Smooth muscle cell (in vitro differentiated cells): ENCODE measurements at regions not wholly inside any gene's neighbourhood (a gene's known extent, or its start where the extent isn't known, plus 50 kb on each side); places are given as distances from the start of the nearest gene placed in this dataset.

ENCODE experiments used
- DNase-seq: peaks from one replicate; lab custom pipeline; 2025; ENCODE audit not compliant: unreplicated experiment; lab: John Stamatoyannopoulos, UW
- H2AFZ ChIP-seq: fragments of 200-600 bp; sonication (generic); 2 replicates; pipeline ENCODE4 v1.6.0; 2016; ENCODE audit warnings: antibody characterized with exemption, low read depth, mild to moderate bottlenecking
- H3F3A ChIP-seq: fragments of 200-600 bp; sonication (generic); 2 replicates; pipeline ENCODE4 v1.6.0; 2017; ENCODE audit warnings: antibody characterized with exemption, low read depth
- H3K27ac ChIP-seq: fragments of 200-600 bp; sonication (generic); 2 replicates; pipeline ENCODE4 v1.5.1; 2016; ENCODE audit warnings: low read depth, mild to moderate bottlenecking
- H3K27me3 ChIP-seq: fragments of 200-600 bp; sonication (generic); 2 replicates; pipeline ENCODE4 v1.6.1; 2016; ENCODE audit warnings: low read depth, mild to moderate bottlenecking
- H3K36me3 ChIP-seq: fragments of 200-600 bp; sonication (generic); 2 replicates; pipeline ENCODE4 v1.5.1; 2016; ENCODE audit warnings: low read depth
- H3K4me1 ChIP-seq: fragments of 200-600 bp; sonication (generic); 2 replicates; pipeline ENCODE4 v1.5.1; 2016; ENCODE audit warnings: low read depth
- H3K4me2 ChIP-seq: fragments of 200-600 bp; sonication (generic); 2 replicates; pipeline ENCODE4 v1.6.0; 2016; ENCODE audit warnings: mild to moderate bottlenecking
- H3K4me3 ChIP-seq: fragments of 200-600 bp; sonication (generic); 2 replicates; pipeline ENCODE4 v1.5.1; 2016; ENCODE audit warnings: mild to moderate bottlenecking
- H3K79me2 ChIP-seq: fragments of 200-600 bp; sonication (generic); 2 replicates; pipeline ENCODE4 v1.6.0; 2016; ENCODE audit warnings: low read depth, mild to moderate bottlenecking
- H3K9ac ChIP-seq: fragments of 200-600 bp; sonication (generic); 2 replicates; pipeline ENCODE4 v1.6.0; 2016; ENCODE audit warnings: low read depth
- H3K9me3 ChIP-seq: fragments of 200-600 bp; sonication (generic); replicated peaks from 2 replicates; pipeline ENCODE4 v1.5.1; 2016; ENCODE audit warnings: low read depth
- H4K20me1 ChIP-seq: fragments of 200-600 bp; sonication (generic); 2 replicates; pipeline ENCODE4 v1.6.0; 2016; ENCODE audit warnings: low read depth
- CTCF ChIP-seq: fragments of 200-600 bp; sonication (generic); IDR thresholded peaks from 2 replicates; pipeline ENCODE4 v1.5.1; 2017; ENCODE audit warnings: borderline replicate concordance, mild to moderate bottlenecking, antibody characterized with exemption; ENCODE audit not compliant: insufficient read depth, poor library complexity, severe bottlenecking
- WGBS: methylation state at CpG from one replicate; pipeline ENCODE4 v1.1.7; 2016; ENCODE audit warnings: low lambda C conversion rate; 5-methylcytosine and 5-hydroxymethylcytosine counted together

GRCh38 chr3:76700323-76700722 lies 339.6 kb upstream of the ROBO2 start:
- no peak for TF ChIP-seq CTCF
- no peak overlapping the region for H3K27ac ChIP-seq
- DNase-seq = no peak
- no peaks in the 10 kb centered on the region for H3K27me3 ChIP-seq
- no peaks in the 10 kb centered on the region for H3K36me3 ChIP-seq
- peak overlapping the region; percentile 33 for H3K4me2 ChIP-seq
- no peaks in the 10 kb centered on the region for H3K9me3 ChIP-seq
- WGBS = 61% methylated on average over 3 of the region's 3 CpGs
- H3K9ac ChIP-seq = no peak overlapping the region
- H2AFZ ChIP-seq = no peak overlapping the region
- H3K79me2 ChIP-seq = no peaks in the 10 kb centered on the region
- H3K4me1 ChIP-seq = peaks cover 11% of the 10 kb centered on the region
- H3F3A ChIP-seq = no peaks in the 10 kb centered on the region
- no peak overlapping the region for H3K4me3 ChIP-seq
- no peaks in the 10 kb centered on the region for H4K20me1 ChIP-seq

GRCh38 chr3:76702676-76703075 lies 337.2 kb upstream of the ROBO2 start:
- WGBS = 52% methylated on average over 3 of the region's 3 CpGs
- no peaks in the 10 kb centered on the region for H4K20me1 ChIP-seq
- DNase-seq = no peak

GRCh38 chr3:76715426-76715825 lies 324.5 kb upstream of the ROBO2 start:
- no peak overlapping the region for H3K9ac ChIP-seq
- no peak overlapping the region for H3K4me2 ChIP-seq
- no peak overlapping the region for H3K4me3 ChIP-seq
- no peaks in the 10 kb centered on the region for H3K79me2 ChIP-seq
- H4K20me1 ChIP-seq = no peaks in the 10 kb centered on the region
- no peaks in the 10 kb centered on the region for H3K27me3 ChIP-seq
- H3K36me3 ChIP-seq = no peaks in the 10 kb centered on the region
- H3K27ac ChIP-seq = no peak overlapping the region
- 86% methylated on average over 1 of the region's 1 CpG for WGBS
- TF ChIP-seq CTCF = no peak
- no peak overlapping the region for H2AFZ ChIP-seq
- H3K9me3 ChIP-seq = no peaks in the 10 kb centered on the region
- H3K4me1 ChIP-seq = no peaks in the 10 kb centered on the region
- no peaks in the 10 kb centered on the region for H3F3A ChIP-seq
- DNase-seq = no peak

More at GRCh38 chr3:76702676-76703075, 337.2 kb upstream of the ROBO2 start:
- Histone ChIP-seq H3K27ac (no peak overlapping the region), H3K4me3 (no peak overlapping the region), H2AFZ (no peak overlapping the region), H3K79me2 (no peaks in the 10 kb centered on the region), H3K27me3 (no peaks in the 10 kb centered on the region), H3K36me3 (no peaks in the 10 kb centered on the region), H3K4me2 (no peak overlapping the region), H3K9me3 (no peaks in the 10 kb centered on the region), H3K4me1 (peaks cover 11% of the 10 kb centered on the region), H3K9ac (no peak overlapping the region), H3F3A (no peaks in the 10 kb centered on the region)
- no peak for TF ChIP-seq CTCF

- H3K4me3 ChIP-seq = no peak overlapping the region
- H3K9ac ChIP-seq = no peak overlapping the region
- WGBS = 95% methylated on average over 2 of the region's 2 CpGs
- H3K36me3 ChIP-seq = no peaks in the 10 kb centered on the region
- H3K79me2 ChIP-seq = no peaks in the 10 kb centered on the region
- no peak for TF ChIP-seq CTCF
- no peak overlapping the region for H3K4me2 ChIP-seq
- no peaks in the 10 kb centered on the region for H3K9me3 ChIP-seq
- H2AFZ ChIP-seq = no peak overlapping the region
- no peaks in the 10 kb centered on the region for H3K4me1 ChIP-seq
- H3K27me3 ChIP-seq = no peaks in the 10 kb centered on the region
- H3K27ac ChIP-seq = no peak overlapping the region
- DNase-seq = no peak
- H3F3A ChIP-seq = no peaks in the 10 kb centered on the region
- H4K20me1 ChIP-seq = no peaks in the 10 kb centered on the region
Observed at GRCh38 chr3:76723366-76723765, 316.5 kb upstream of the ROBO2 start.
